Right lobe of liver (tissue), 6 donors: ENCODE measurements at regions not wholly inside any gene's neighbourhood (a gene's known extent, or its start where the extent isn't known, plus 50 kb on each side); places are given as distances from the start of the nearest gene placed in this dataset.

Source experiments
- ATAC-seq, 4 donors: fragments of 200-7000 bp; cut with Tn5 transposase; one replicate each; pipeline ENCODE4 v1.9.1; 2020; ENCODE audit warnings: mild to moderate bottlenecking in 4 of 4, moderate library complexity in 4 of 4
- DNase-seq, 3 donors: peaks; one replicate each; pipeline ENCODE4 v3.0.0-alpha.2; 2020
- H3K27ac ChIP-seq, 3 donors: fragments of 200-600 bp; one replicate each; pipeline ENCODE4 v1.8.0; 2022
- H3K27me3 ChIP-seq, 2 donors: fragments of 200-600 bp; one replicate each; pipeline ENCODE4 v1.8.0; 2022
- H3K36me3 ChIP-seq, 4 donors: fragments of 200-600 bp; sonication (generic) in 1 of 4; one replicate each; pipeline versions ENCODE4 v1.5.1 to v1.8.0; 2017 to 2022; ENCODE audit warnings: control low read depth in 1 of 4
- H3K4me1 ChIP-seq, 4 donors: fragments of 200-600 bp; sonication (generic) in 1 of 4; one replicate each; pipeline versions ENCODE4 v1.5.1 to v1.8.0; 2017 to 2022; ENCODE audit warnings: control low read depth in 1 of 4
- H3K4me3 ChIP-seq, 3 donors: fragments of 200-600 bp; one replicate each; pipeline ENCODE4 v1.8.0; 2022
- H3K9me3 ChIP-seq, 4 donors: fragments of 200-600 bp; sonication (generic) in 1 of 4; one replicate each; pipeline versions ENCODE4 v1.5.1 to v1.8.0; 2017 to 2022; ENCODE audit warnings: control low read depth in 1 of 4
- CTCF ChIP-seq, 4 donors: fragments of 200-600 bp in 3 of 4; fragments of 450-650 bp in 1 of 4; IDR thresholded peaks; one replicate each; pipeline versions ENCODE4 v1.5.1 to v1.8.0; 2016 to 2022; ENCODE audit warnings: antibody characterized with exemption in 4 of 4, mild to moderate bottlenecking in 2 of 4
- POLR2A ChIP-seq: fragments of 450-650 bp; IDR thresholded peaks from one replicate; pipeline ENCODE4 v1.6.1; 2017; ENCODE audit warnings: antibody characterized with exemption, mild to moderate bottlenecking
- WGBS: methylation state at CpG from one replicate; pipeline ENCODE4 v1.1.6; 2018; ENCODE audit warnings: low coverage, low lambda C conversion rate; ENCODE audit not compliant: insufficient coverage; ENCODE audit errors: missing lambda C conversion rate; 5-methylcytosine and 5-hydroxymethylcytosine counted together
- intact Hi-C, 2 donors: fragments of 100-400 bp; cut with DNase I; formaldehyde crosslinking; loops; one replicate each; pipeline versions ENCODE4 v1.11.2 to v1.14.1; 2022
- donor health status: DM: no; HTN: yes; CAD: no.
- donor health status: DM: no; HTN: no; CAD: no.
- donor health status: DM: no; HTN: no; CAD: no.
- donor health status: DM: no; HTN: yes; CAD: no.
- donor health status: DM: no; HTN: yes; CAD: no.

GRCh38 chr13:87356314-87356713 lies 314.9 kb upstream of the SLITRK5 start:
- intact Hi-C loops = no loop called here
- no peaks in the 10 kb centered on the region for H3K9me3 ChIP-seq
- H3K36me3 ChIP-seq = no peaks in the 10 kb centered on the region
- DNase-seq (no peak), ATAC-seq (no peak)
- no peak overlapping the region for H3K27ac ChIP-seq
- H3K4me1 ChIP-seq = no peaks in the 10 kb centered on the region
- no peak for TF ChIP-seq POLR2A
- TF ChIP-seq CTCF (IDR thresholded peaks at IDR 0.05) = no peak
- H3K27me3 ChIP-seq = no peaks in the 10 kb centered on the region
- H3K4me3 ChIP-seq = no peak overlapping the region
- 68% methylated on average over 7 of the region's 8 CpGs for WGBS

- Histone ChIP-seq H3K27me3 (no peaks in the 10 kb centered on the region), H3K4me3 (no peak overlapping the region), H3K9me3 (no peaks in the 10 kb centered on the region), H3K27ac (no peak overlapping the region), H3K4me1 (no peaks in the 10 kb centered on the region), H3K36me3 (no peaks in the 10 kb centered on the region)
- no peak for TF ChIP-seq CTCF (IDR thresholded peaks at IDR 0.05)
- TF ChIP-seq POLR2A = no peak
- no peak for ATAC-seq
- no peak for DNase-seq
- intact Hi-C loops = no loop called here
Measured at GRCh38 chr13:87358319-87358718, 312.9 kb upstream of the SLITRK5 start.

GRCh38 chr13:87361216-87361615 lies 310.0 kb upstream of the SLITRK5 start:
- Histone ChIP-seq H3K4me3 (no peak overlapping the region), H3K27me3 (no peaks in the 10 kb centered on the region), H3K27ac (no peak overlapping the region), H3K4me1 (no peaks in the 10 kb centered on the region), H3K9me3 (no peaks in the 10 kb centered on the region), H3K36me3 (no peaks in the 10 kb centered on the region)
- peak in 2 of 4 donors; percentile 74 to 75 for ATAC-seq
- 28% methylated on average over 1 of the region's 1 CpG for WGBS
- TF ChIP-seq CTCF (IDR thresholded peaks at IDR 0.05) (no peak), POLR2A (no peak)
- DNase-seq = no peak
- intact Hi-C loops = no loop called here

- Histone ChIP-seq H3K36me3 (no peaks in the 10 kb centered on the region), H3K27ac (no peak overlapping the region), H3K9me3 (no peaks in the 10 kb centered on the region), H3K4me1 (no peaks in the 10 kb centered on the region), H3K4me3 (no peak overlapping the region), H3K27me3 (no peaks in the 10 kb centered on the region)
- intact Hi-C loops = no loop called here
- DNase-seq = no peak
- ATAC-seq = peak in 2 of 4 donors; percentile 55 to 60
- 35% methylated on average over 2 of the region's 2 CpGs for WGBS
- TF ChIP-seq POLR2A (no peak), CTCF (IDR thresholded peaks at IDR 0.05) (no peak)
Measured at GRCh38 chr13:87368639-87369038, 302.5 kb upstream of the SLITRK5 start.

- no peak for DNase-seq
- no peak for ATAC-seq
- Histone ChIP-seq H3K27ac (no peak overlapping the region), H3K4me1 (no peaks in the 10 kb centered on the region), H3K36me3 (no peaks in the 10 kb centered on the region), H3K27me3 (no peaks in the 10 kb centered on the region), H3K9me3 (no peaks in the 10 kb centered on the region), H3K4me3 (no peak overlapping the region)
- 91% methylated on average over 1 of the region's 1 CpG for WGBS
- intact Hi-C loops = no loop called here
- TF ChIP-seq POLR2A = no peak
- TF ChIP-seq CTCF (IDR thresholded peaks at IDR 0.05) = no peak
Measured at GRCh38 chr13:87376081-87376480, 295.1 kb upstream of the SLITRK5 start.
